NCI-H128 (cell line): ENCODE measurements at regions not wholly inside any gene's neighbourhood (a gene's known extent, or its start where the extent isn't known, plus 50 kb on each side); places are given as distances from the start of the nearest gene placed in this dataset.

Experiments used
- DNase-seq: peaks from one replicate; lab custom pipeline; 2025; ENCODE audit not compliant: unreplicated experiment; lab: John Stamatoyannopoulos, UW

- no peak for DNase-seq
Measured at GRCh38 chr5:68738236-68738635, 355.6 kb upstream of the SLC30A5 start.

DNA sequence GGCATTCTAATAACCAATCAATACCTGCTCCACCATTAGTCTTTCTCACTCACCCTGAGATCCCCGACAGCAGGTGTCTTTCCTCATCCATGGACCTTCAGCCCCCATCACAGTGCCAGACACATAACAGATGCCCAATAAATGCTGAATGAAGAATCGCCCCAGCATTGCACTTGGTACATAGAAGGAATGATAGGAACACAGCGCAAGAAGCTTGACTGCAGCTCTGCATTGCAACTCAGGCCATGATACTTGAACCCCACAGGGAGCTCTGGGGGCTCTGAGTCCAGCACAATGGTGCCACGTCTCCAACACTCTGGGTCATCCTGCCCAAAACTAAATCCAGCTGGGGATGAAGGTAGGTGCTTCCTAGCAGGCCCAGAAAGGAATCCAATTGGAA lies 355.0 kb upstream of the SLC30A5 start:
- no peak for DNase-seq

- DNase-seq: no peak
Measured at GRCh38 chr5:68739752-68740151, 354.1 kb upstream of the SLC30A5 start.

DNA sequence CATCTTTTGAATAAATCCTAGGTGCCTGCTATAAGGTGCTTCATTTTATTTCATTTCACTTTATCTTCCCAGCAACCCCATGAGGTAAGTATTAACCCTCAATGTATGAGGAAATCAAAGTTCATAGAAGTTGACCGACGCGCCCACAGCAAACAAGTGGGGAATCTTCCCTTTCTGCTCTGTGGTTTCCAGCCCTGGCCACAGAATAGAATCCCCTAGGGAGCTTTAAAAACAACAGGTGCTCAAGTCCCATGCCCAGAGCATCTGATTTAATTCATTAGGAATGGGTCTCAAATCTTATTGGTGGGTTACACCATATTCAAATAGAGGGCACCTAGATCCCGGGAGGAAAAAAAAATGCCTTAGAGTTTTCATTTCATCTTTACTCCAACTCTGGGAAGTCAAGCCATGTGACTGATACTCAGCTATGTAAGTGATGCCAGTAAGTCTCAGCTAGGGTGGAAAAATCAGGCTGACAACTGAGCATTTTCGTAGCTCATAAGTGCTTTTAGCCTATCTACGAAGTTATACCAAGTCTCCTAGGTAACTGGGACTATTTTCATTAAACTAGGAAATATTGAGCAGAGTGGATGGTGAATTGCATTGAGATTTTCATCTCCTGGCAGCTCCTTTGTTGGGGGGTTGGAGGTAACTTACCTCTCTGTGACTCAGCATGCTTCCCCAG lies 353.4 kb upstream of the SLC30A5 start:
- DNase-seq: no peak

DNA sequence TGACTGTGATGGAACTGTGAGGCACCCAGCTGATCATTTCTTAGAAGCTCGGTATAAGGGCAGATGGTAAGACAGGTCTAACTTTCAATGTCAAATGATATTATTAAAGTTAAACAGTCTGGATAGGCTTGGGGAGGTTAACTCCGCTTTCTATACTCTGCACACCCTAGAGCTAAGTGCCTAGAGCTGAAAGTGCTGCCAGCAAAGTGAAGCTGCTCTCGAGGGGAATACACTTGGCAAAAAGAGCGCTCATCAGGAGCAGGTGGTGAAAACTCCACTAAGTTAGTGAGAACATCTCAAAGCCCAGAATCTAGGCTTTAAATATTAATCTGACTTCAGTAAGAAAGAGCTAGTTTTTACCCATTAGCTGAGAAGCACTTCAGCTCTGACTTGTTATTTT lies 349.6 kb upstream of the SLC30A5 start:
- no peak for DNase-seq

DNA sequence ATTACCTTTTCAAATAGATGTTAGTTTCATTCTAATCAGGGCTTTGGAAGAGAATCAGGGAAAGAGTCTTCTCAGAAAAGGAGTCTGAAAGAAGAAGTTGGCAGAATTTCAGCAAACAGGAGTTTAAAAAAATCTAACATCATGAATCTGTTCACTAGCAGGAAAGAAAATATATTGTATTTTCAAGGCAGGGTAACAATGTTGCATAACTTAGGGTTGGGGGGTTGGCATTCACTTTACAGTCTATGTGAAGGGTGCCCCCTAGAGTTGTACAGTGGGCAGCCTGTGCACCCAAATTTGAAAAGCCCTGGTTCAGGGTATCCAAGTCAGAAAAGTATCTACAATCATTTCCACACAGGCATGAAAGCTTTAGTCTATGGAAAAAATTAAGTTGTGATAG lies 348.4 kb upstream of the SLC30A5 start:
- no peak for DNase-seq

- no peak for DNase-seq
Measured at GRCh38 chr5:68746220-68746619, 347.6 kb upstream of the SLC30A5 start.

DNA sequence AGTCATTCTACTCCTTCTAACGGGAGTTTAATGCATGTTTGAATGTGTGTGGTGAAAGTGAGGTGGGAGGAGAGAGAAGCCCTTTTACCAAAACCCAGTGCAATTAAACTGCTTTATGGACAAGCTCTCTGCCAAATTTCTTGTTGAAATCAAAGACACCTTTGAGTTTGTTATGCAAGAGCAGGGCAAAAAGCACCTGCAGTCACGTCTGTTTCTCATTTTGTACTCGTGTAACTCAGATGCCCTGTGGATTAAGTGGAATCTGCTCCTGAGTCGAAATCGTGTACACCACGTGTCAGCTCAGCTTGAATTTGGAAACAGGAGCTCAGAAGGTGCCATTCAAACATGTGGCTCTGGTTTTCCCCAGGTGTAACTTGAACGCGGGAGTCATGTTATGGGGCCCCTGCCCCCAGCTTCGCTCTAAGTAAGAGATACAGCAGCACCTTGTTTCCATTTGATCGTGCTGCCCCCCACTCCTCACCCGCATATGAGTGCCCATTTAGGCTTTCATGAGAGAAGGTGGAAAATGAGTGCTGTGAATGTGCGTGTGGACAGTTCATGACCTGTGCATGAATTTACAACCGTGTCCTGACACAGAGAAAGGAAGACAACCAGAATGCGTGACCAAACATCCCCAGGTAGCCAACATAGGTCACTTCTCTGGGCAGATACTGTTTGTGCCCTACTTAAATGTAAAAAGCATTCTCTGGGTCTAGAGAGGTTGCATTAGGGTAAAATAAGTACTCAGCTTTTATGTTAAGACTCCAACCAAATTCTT lies 347.0 kb upstream of the SLC30A5 start:
- DNase-seq: no peak

DNA sequence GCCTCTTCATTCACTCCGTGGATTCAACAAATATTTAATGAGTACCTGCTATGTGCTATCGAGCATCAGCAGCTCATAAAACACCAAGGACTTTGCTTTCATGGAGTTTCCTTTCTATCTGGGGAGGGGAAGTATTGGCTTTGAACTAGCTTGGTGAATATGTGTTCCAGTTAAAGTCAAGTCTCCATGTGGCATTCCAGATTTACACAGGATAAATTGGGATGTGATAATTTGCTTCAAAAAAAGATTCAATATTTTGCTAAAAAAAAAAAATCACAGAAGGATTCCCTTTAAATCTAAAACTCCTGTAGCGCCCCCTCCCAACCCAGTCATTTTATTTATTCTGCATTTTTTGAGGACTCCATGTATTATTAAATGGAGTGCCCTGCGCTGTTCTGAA lies 346.3 kb upstream of the SLC30A5 start:
- DNase-seq: no peak

DNA sequence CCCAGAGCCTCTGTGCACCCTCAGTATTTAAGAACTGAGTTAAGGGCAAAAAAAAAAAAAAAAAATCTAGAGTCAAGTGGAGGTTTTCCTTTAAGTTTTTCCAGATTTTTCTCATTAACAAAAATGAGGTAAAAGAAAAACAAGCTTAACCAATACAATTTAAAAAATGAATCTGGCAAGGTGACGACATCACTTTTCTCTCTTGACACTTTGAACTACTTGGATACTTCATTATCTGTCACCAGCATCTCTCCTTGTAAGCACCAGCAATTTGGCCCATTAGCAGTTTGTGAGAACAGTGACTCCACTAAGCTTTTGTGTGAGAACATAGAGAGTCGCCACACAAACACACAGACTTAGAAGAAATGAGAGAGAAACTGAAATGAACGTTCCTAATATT lies 345.7 kb upstream of the SLC30A5 start:
- DNase-seq: no peak

- no peak for DNase-seq
Measured at GRCh38 chr5:68749077-68749476, 344.7 kb upstream of the SLC30A5 start.

- DNase-seq: no peak
Measured at GRCh38 chr5:68749631-68750030, 344.2 kb upstream of the SLC30A5 start.

GRCh38 chr5:68751661-68752060 lies 342.2 kb upstream of the SLC30A5 start:
- DNase-seq: no peak

GRCh38 chr5:68754536-68754935 lies 339.3 kb upstream of the SLC30A5 start:
- no peak for DNase-seq

DNA sequence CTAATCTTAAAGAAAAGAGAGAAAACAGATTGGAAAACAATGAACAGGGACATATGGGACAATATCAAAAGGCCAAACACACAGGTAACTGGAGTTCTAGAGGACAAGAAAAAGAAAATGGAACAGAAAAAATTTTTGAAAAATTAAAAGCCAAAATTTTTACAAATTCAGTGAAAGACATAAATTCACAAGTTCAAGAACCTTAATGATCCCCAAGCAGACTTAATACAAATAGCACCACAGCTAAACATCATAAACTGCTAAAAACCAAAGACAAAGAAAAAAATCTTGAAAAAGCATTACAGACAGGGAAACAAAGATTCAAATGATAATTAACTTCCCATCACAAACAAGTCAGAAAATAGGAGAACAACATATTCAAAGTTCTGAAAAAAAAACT lies 338.5 kb upstream of the SLC30A5 start:
- DNase-seq: no peak

DNA sequence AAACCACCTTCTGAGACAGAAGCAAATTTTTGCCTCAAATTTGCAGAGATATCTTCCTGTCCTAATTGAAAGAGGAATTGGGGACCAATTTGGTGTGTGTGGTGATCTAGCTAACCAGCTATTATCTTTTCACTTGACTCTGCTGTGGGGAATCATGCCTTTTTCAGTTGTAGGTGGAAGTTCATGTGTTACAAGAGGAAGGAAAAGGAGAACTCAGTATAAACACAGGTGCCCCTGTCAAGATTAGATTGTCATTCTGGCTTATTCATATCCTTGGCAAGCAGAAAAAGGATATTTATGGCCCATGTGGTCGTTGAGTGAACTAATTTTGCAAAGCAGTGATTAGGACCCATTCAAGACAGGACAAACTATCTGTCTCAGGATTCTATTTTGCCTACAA lies 336.8 kb upstream of the SLC30A5 start:
- DNase-seq: no peak

GRCh38 chr5:68757626-68758212 lies 336.1 kb upstream of the SLC30A5 start:
- DNase-seq: no peak

DNA sequence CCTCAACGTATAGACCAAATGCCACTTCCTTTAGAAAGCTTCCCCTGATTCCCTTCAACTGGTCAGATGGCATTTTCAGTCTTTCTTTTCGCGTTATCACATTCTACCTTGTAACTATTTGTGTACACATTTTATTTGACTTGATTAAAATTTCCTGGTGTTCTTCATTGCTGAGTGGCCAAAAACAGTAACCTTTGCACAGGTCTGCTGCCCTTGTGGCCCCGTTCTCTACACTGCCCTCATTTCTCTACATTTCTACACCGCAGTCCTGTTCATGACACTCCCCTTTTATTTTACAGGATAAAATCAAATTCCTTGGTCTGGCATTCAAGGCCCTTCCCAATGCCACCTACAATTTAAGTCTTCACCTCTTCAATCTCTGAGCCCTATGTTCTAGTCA lies 334.2 kb upstream of the SLC30A5 start:
- no peak for DNase-seq

DNA sequence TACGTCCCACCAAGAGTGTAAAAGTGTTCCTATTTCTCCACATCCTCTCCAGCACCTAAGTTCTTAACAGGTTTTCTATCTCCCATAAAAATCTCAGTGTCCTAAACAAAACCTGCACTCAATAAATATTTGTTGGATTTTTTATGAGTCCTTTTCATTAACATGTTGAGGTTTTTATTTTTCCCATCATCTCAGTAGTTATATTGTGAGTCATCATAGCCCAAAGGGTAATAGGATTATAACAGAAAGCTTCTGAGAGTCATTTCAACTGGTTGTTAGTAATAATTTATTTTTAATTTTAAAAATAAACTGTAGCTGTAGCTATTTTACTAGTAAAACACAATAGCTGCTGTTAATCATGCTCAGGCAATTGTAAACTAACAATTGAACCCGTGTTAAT lies 331.6 kb upstream of the SLC30A5 start:
- DNase-seq: no peak

GRCh38 chr5:68766952-68767464 lies 326.8 kb upstream of the SLC30A5 start:
- DNase-seq: no peak

DNA sequence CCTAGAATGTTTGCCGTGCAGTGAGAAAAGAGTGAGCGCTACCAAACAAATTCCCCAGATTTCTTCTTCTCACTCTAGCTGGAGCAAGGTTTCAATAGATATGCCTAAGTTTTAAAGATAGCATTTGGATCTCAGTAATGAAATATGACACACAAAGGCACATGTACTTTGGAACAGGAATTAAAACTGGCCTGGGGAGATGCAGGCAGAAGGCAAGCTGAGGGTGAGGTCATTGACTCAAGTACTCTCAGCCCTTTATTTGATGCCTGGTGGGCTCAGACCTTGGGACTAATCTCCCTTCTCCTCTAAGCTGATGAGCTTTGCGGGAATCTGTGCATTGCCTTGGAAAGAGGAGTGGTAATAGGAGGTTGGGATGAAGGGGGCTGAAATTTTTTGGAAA lies 323.3 kb upstream of the SLC30A5 start:
- no peak for DNase-seq

DNA sequence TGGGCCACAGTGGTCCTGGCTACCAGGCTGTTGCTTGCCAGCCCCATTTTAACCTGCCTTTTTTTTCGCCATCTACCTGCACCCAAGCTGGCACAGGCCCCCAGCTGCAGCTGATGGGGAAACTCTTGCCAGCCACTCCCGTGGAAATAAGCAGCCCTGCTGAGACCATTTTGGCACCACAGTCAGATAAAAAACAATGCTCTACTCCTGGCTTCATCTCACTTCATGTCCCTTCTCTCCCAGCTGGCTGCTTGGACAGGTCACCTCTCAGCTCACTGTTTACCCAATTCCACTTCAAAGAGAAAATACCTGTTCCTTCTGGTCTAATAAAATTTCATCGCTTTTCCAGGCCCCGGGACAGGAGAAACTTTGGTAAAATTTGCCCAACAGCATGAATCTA lies 322.6 kb upstream of the SLC30A5 start:
- no peak for DNase-seq
